ENCODE measurements at regions not wholly inside any gene's neighbourhood (a gene's known extent, or its start where the extent isn't known, plus 50 kb on each side); places are given as distances from the start of the nearest gene placed in this dataset.

- no peak overlapping the region for H3K27ac Mint-ChIP-seq
- intact Hi-C loops (cut with micrococcal nuclease), result no loop called here
- DNase-seq, result no peak
- H3K9me3 ChIP-seq (replicated peaks in 1 of 2; ENCODE audit: control insufficient read depth in 1 of 2, insufficient read depth in 1 of 2, low read length in 2 of 2), result peaks cover 1 to 6% of the 10 kb centered on the region in 2 donors
- no peak for TF ChIP-seq CTCF (IDR thresholded peaks at IDR 0.05)
- no peak overlapping the region for H3K4me3 ChIP-seq (replicated peaks in 1 of 3; ENCODE audit: low read depth in 2 of 3, low read length in 3 of 3)
- no peak overlapping the region for H3K27ac ChIP-seq (ENCODE audit: low read depth in 1 of 2, low read length in 2 of 2)
- H3K27me3 Mint-ChIP-seq (ENCODE audit: low read depth in 3 of 3), result peaks cover 0 to 2% (median under 1%) of the 10 kb centered on the region in 3 donors
- no peaks in the 10 kb centered on the region for H3K4me1 ChIP-seq (ENCODE audit: control insufficient read depth in 1 of 2, insufficient read depth in 2 of 2, low read length in 2 of 2)
- no peak overlapping the region for H3K9ac ChIP-seq (ENCODE audit: insufficient read depth, low read length, poor library complexity, severe bottlenecking)
- H3K9me3 Mint-ChIP-seq, result peaks cover 3 to 16% (median 7%) of the 10 kb centered on the region in 7 donors
- no peaks in the 10 kb centered on the region for H3K27me3 ChIP-seq (ENCODE audit: control insufficient read depth in 2 of 2, insufficient read depth in 2 of 2, low read length in 2 of 2)
- no peak overlapping the region for H2AFZ ChIP-seq (ENCODE audit: insufficient read depth, low read depth, low read length, poor library complexity, severe bottlenecking)
- H3K36me3 Mint-ChIP-seq, result no peaks in the 10 kb centered on the region
- H4K20me1 ChIP-seq (ENCODE audit: insufficient read depth, low read length), result no peaks in the 10 kb centered on the region
- no peaks in the 10 kb centered on the region for H3K4me1 Mint-ChIP-seq
- no peak overlapping the region for H3K4me2 ChIP-seq (replicated peaks; ENCODE audit: extremely low read depth, low read length, poor library complexity, severe bottlenecking)
- no peaks in the 10 kb centered on the region for H3K36me3 ChIP-seq (replicated peaks in 1 of 2; ENCODE audit: control insufficient read depth in 1 of 2, insufficient read depth in 2 of 2, low read length in 2 of 2)
- H3K79me2 ChIP-seq (ENCODE audit: insufficient read depth, low read length), result no peaks in the 10 kb centered on the region
- H3K4me3 Mint-ChIP-seq, result no peak overlapping the region
These were observed 269.8 kb upstream of the KAZN start for GRCh38 chr1:14328685-14329084.

- Histone ChIP-seq H3K79me2 (ENCODE audit: insufficient read depth, low read length) (no peaks in the 10 kb centered on the region), H3K4me3 (replicated peaks in 1 of 3; ENCODE audit: low read depth in 2 of 3, low read length in 3 of 3) (no peak overlapping the region), H3K9ac (ENCODE audit: insufficient read depth, low read length, poor library complexity, severe bottlenecking) (no peak overlapping the region), H3K27me3 (ENCODE audit: control insufficient read depth in 2 of 2, insufficient read depth in 2 of 2, low read length in 2 of 2) (no peaks in the 10 kb centered on the region), H3K36me3 (replicated peaks in 1 of 2; ENCODE audit: control insufficient read depth in 1 of 2, insufficient read depth in 2 of 2, low read length in 2 of 2) (no peaks in the 10 kb centered on the region), H3K4me2 (replicated peaks; ENCODE audit: extremely low read depth, low read length, poor library complexity, severe bottlenecking) (no peak overlapping the region), H2AFZ (ENCODE audit: insufficient read depth, low read depth, low read length, poor library complexity, severe bottlenecking) (no peak overlapping the region), H4K20me1 (ENCODE audit: insufficient read depth, low read length) (no peaks in the 10 kb centered on the region), H3K4me1 (ENCODE audit: control insufficient read depth in 1 of 2, insufficient read depth in 2 of 2, low read length in 2 of 2) (no peaks in the 10 kb centered on the region), H3K27ac (ENCODE audit: low read depth in 1 of 2, low read length in 2 of 2) (no peak overlapping the region), H3K9me3 (replicated peaks in 1 of 2; ENCODE audit: control insufficient read depth in 1 of 2, insufficient read depth in 1 of 2, low read length in 2 of 2) (peaks cover 0 to 7% of the 10 kb centered on the region in 2 donors)
- no peak overlapping the region for H3K4me3 Mint-ChIP-seq
- H3K27ac Mint-ChIP-seq, result no peak overlapping the region
- no peak for TF ChIP-seq CTCF (IDR thresholded peaks at IDR 0.05)
- DNase-seq, result no peak
- peaks cover 1 to 4% (median 4%) of the 10 kb centered on the region in 3 donors for H3K27me3 Mint-ChIP-seq (ENCODE audit: low read depth in 3 of 3)
- no peaks in the 10 kb centered on the region for H3K36me3 Mint-ChIP-seq
- WGBS (ENCODE audit: insufficient coverage), result 90% methylated on average over 1 of the region's 4 CpGs
- intact Hi-C loops (cut with micrococcal nuclease), result no loop called here
- H3K9me3 Mint-ChIP-seq, result peaks cover 2 to 12% (median 4%) of the 10 kb centered on the region in 7 donors
- peaks cover 5% of the 10 kb centered on the region for H3K4me1 Mint-ChIP-seq
These were observed 266.3 kb upstream of the KAZN start for GRCh38 chr1:14332158-14332557.
